Skeletal muscle satellite cell (primary cell): ENCODE measurements at regions not wholly inside any gene's neighbourhood (a gene's known extent, or its start where the extent isn't known, plus 50 kb on each side); places are given as distances from the start of the nearest gene placed in this dataset.
"Not testable (repeated sequence)": the region's sequence is repeated elsewhere in the genome, so short reads cannot be mapped to it uniquely, and the experiment has no call there.

Experiments used
- H3K27me3 ChIP-seq: 2 replicates; pipeline ENCODE4 v1.7.0; 2013; ENCODE audit warnings: low read length; ENCODE audit not compliant: control insufficient read depth, insufficient read depth
- H3K36me3 ChIP-seq: 2 replicates; pipeline ENCODE4 v1.7.0; 2013; ENCODE audit warnings: mild to moderate bottlenecking, control low read depth, low read length; ENCODE audit not compliant: insufficient read depth
- H3K4me1 ChIP-seq: 2 replicates; pipeline ENCODE4 v1.7.0; 2013; ENCODE audit warnings: low read length; ENCODE audit not compliant: control insufficient read depth, insufficient read depth
- H3K4me2 ChIP-seq: 2 replicates; pipeline ENCODE4 v1.7.0; 2013; ENCODE audit warnings: mild to moderate bottlenecking, low read length
- H3K4me3 ChIP-seq: 2 replicates; pipeline ENCODE4 v1.7.0; 2013; ENCODE audit warnings: low read length
- H3K9ac ChIP-seq: 2 replicates; pipeline ENCODE4 v1.7.0; 2013; ENCODE audit warnings: mild to moderate bottlenecking, low read depth, low read length, moderate library complexity
- H3K9me3 ChIP-seq: replicated peaks from 2 replicates; pipeline ENCODE4 v1.7.0; 2013; ENCODE audit warnings: mild to moderate bottlenecking, control low read depth, low read length

- no peaks in the 10 kb centered on the region for H3K9me3 ChIP-seq
- H3K27me3 ChIP-seq: no peaks in the 10 kb centered on the region
- no peak overlapping the region for H3K4me2 ChIP-seq
- H3K9ac ChIP-seq: no peak overlapping the region
- H3K4me3 ChIP-seq: no peak overlapping the region
- no peaks in the 10 kb centered on the region for H3K4me1 ChIP-seq
- H3K36me3 ChIP-seq: no peaks in the 10 kb centered on the region
Measured at GRCh38 chr16:17977260-17977659, 359.3 kb downstream of the NPIPA8 start.

- H3K9ac ChIP-seq: no peak overlapping the region
- H3K4me2 ChIP-seq: no peak overlapping the region
- no peaks in the 10 kb centered on the region for H3K27me3 ChIP-seq
- H3K4me3 ChIP-seq: no peak overlapping the region
- no peaks in the 10 kb centered on the region for H3K4me1 ChIP-seq
- H3K9me3 ChIP-seq: no peaks in the 10 kb centered on the region
- no peaks in the 10 kb centered on the region for H3K36me3 ChIP-seq
Measured at GRCh38 chr16:17972460-17972943, 364.0 kb downstream of the NPIPA8 start.

- no peak overlapping the region for H3K4me3 ChIP-seq
- no peak overlapping the region for H3K4me2 ChIP-seq
- no peaks in the 10 kb centered on the region for H3K36me3 ChIP-seq
- H3K9me3 ChIP-seq: no peaks in the 10 kb centered on the region
- no peaks in the 10 kb centered on the region for H3K4me1 ChIP-seq
- H3K27me3 ChIP-seq: no peaks in the 10 kb centered on the region
- H3K9ac ChIP-seq: no peak overlapping the region
Measured at GRCh38 chr16:17970816-17971331, 365.7 kb downstream of the NPIPA8 start.

DNA sequence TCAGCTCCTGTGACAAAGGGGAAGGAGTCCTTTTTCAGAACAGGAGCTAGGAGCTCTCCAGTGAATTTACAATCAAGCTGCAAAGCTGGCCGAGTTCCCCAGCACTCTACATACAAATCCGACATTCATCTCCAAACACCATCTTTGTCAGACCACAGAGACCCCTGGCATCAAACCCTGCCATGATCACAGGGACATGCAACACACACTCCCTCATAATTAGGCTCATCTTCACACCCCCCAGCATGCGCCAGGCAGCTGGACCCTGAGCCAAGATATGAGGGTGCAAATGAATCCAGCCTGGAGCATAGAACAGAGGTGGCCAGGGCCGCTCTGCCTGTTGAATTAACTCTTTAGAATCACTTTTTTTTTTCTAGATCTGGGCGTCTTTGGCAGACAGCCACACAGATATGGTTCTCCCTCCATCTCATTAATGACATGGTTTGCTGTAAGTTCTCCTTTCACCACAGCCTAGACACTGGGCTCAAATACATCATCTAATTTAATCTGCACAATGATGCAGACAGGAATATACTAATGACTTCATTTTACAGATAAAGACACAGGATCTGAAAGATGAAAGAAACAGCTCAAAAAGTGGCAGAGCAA is 366.3 kb downstream of the NPIPA8 start:
- H3K4me2 ChIP-seq: no peak overlapping the region
- H3K9ac ChIP-seq: no peak overlapping the region
- H3K27me3 ChIP-seq: no peaks in the 10 kb centered on the region
- H3K4me3 ChIP-seq: no peak overlapping the region
- no peaks in the 10 kb centered on the region for H3K36me3 ChIP-seq
- H3K9me3 ChIP-seq: no peaks in the 10 kb centered on the region
- no peaks in the 10 kb centered on the region for H3K4me1 ChIP-seq

- no peak overlapping the region for H3K9ac ChIP-seq
- no peak overlapping the region for H3K4me2 ChIP-seq
- H3K4me3 ChIP-seq: no peak overlapping the region
- no peaks in the 10 kb centered on the region for H3K9me3 ChIP-seq
- no peaks in the 10 kb centered on the region for H3K27me3 ChIP-seq
- no peaks in the 10 kb centered on the region for H3K4me1 ChIP-seq
- H3K36me3 ChIP-seq: no peaks in the 10 kb centered on the region
Measured at GRCh38 chr16:17965133-17965900, 371.2 kb downstream of the NPIPA8 start.

- Histone ChIP-seq H3K4me2 (no peak overlapping the region), H3K9ac (no peak overlapping the region), H3K27me3 (no peaks in the 10 kb centered on the region), H3K4me1 (no peaks in the 10 kb centered on the region), H3K36me3 (no peaks in the 10 kb centered on the region), H3K4me3 (no peak overlapping the region), H3K9me3 (no peaks in the 10 kb centered on the region)
Measured at GRCh38 chr16:17964196-17964595, 372.3 kb downstream of the NPIPA8 start.

GRCh38 chr16:17963185-17963836 is 373.2 kb downstream of the NPIPA8 start:
- no peaks in the 10 kb centered on the region for H3K4me1 ChIP-seq
- H3K36me3 ChIP-seq: no peaks in the 10 kb centered on the region
- H3K9ac ChIP-seq: no peak overlapping the region
- no peaks in the 10 kb centered on the region for H3K27me3 ChIP-seq
- H3K4me3 ChIP-seq: no peak overlapping the region
- no peak overlapping the region for H3K4me2 ChIP-seq
- H3K9me3 ChIP-seq: no peaks in the 10 kb centered on the region

- no peaks in the 10 kb centered on the region for H3K9me3 ChIP-seq
Measured at GRCh38 chr16:17962726-17963125, 373.8 kb downstream of the NPIPA8 start.

GRCh38 chr16:17961822-17962221 is 374.7 kb downstream of the NPIPA8 start:
- not testable (repeated sequence) for H3K36me3 ChIP-seq, H3K27me3 ChIP-seq, H3K9ac ChIP-seq, H3K4me2 ChIP-seq, H3K4me1 ChIP-seq, H3K4me3 ChIP-seq, H3K9me3 ChIP-seq

More at GRCh38 chr16:17962726-17963125, 373.8 kb downstream of the NPIPA8 start:
- no peak overlapping the region for H3K9ac ChIP-seq
- H3K4me3 ChIP-seq: no peak overlapping the region
- no peaks in the 10 kb centered on the region for H3K36me3 ChIP-seq
- no peaks in the 10 kb centered on the region for H3K4me1 ChIP-seq
- H3K4me2 ChIP-seq: no peak overlapping the region
- no peaks in the 10 kb centered on the region for H3K27me3 ChIP-seq

DNA sequence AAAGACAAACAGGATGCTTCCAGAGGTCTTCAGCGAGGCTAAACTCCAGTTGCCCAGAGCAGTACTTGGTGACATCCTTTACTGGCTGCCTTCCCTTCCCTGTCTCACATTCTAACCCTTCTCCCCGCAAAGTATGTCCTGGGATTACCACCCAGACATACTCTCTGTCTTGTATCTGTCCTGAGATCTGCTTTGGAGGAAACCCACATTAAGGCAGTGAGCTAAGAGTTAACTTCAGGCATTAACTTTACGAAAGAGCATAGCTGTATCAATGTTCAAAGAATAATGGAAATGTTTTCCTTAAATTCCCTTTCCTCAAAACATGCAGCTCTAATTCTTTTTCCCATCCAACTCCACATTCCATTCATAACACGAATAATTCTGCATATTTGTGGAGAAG is 385.2 kb downstream of the NPIPA8 start:
- Histone ChIP-seq H3K4me3 (no peak overlapping the region), H3K4me1 (no peaks in the 10 kb centered on the region), H3K9ac (no peak overlapping the region), H3K9me3 (no peaks in the 10 kb centered on the region), H3K36me3 (no peaks in the 10 kb centered on the region), H3K4me2 (no peak overlapping the region), H3K27me3 (no peaks in the 10 kb centered on the region)

DNA sequence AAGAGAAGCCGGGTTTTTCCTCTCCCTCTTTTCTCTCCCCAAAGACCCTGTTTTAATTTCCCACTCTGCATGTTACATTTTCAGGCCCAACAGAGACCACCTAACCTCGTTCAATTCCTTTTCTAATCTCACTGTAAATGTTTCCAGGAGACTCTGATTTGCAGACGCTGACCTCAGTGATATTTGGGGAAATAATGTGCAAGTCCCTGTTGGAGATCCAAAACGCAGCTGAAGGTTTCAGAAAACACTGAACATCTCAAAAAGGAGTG is 386.6 kb downstream of the NPIPA8 start:
- no peaks in the 10 kb centered on the region for H3K4me1 ChIP-seq
- H3K4me3 ChIP-seq: no peak overlapping the region
- H3K36me3 ChIP-seq: no peaks in the 10 kb centered on the region
- no peak overlapping the region for H3K9ac ChIP-seq
- H3K4me2 ChIP-seq: no peak overlapping the region
- no peaks in the 10 kb centered on the region for H3K9me3 ChIP-seq
- H3K27me3 ChIP-seq: no peaks in the 10 kb centered on the region
